ENCODE measurements at regions not wholly inside any gene's neighbourhood (a gene's known extent, or its start where the extent isn't known, plus 50 kb on each side); places are given as distances from the start of the nearest gene placed in this dataset.

- Mint-ChIP-seq H3K4me1 (ENCODE audit: unreplicated experiment) (no peaks in the 10 kb centered on the region), H3K27ac (ENCODE audit: unreplicated experiment) (no peak overlapping the region), H3K27me3 (ENCODE audit: unreplicated experiment) (no peaks in the 10 kb centered on the region), H3K4me3 (ENCODE audit: unreplicated experiment) (no peak overlapping the region), H3K36me3 (ENCODE audit: unreplicated experiment) (no peaks in the 10 kb centered on the region), H3K9me3 (ENCODE audit: unreplicated experiment) (peaks cover 6% of the 10 kb centered on the region)
- no peak for DNase-seq (ENCODE audit: extremely low spot score, unreplicated experiment)
- no peak for TF ChIP-seq CTCF (IDR thresholded peaks at IDR 0.05)
These were observed 1193.3 kb downstream of the FLRT2 start for GRCh38 chr14:86723254-86723624.

GRCh38 chr14:86722612-86723253, 1192.8 kb downstream of the FLRT2 start:
- Mint-ChIP-seq H3K27me3 (ENCODE audit: unreplicated experiment) (no peaks in the 10 kb centered on the region), H3K36me3 (ENCODE audit: unreplicated experiment) (no peaks in the 10 kb centered on the region), H3K9me3 (ENCODE audit: unreplicated experiment) (peaks cover 6% of the 10 kb centered on the region), H3K4me3 (ENCODE audit: unreplicated experiment) (no peak overlapping the region), H3K27ac (ENCODE audit: unreplicated experiment) (no peak overlapping the region), H3K4me1 (ENCODE audit: unreplicated experiment) (no peaks in the 10 kb centered on the region)
- no peak for TF ChIP-seq CTCF (IDR thresholded peaks at IDR 0.05)
- no peak for DNase-seq (ENCODE audit: extremely low spot score, unreplicated experiment)

- Mint-ChIP-seq H3K36me3 (ENCODE audit: unreplicated experiment) (no peaks in the 10 kb centered on the region), H3K9me3 (ENCODE audit: unreplicated experiment) (no peaks in the 10 kb centered on the region), H3K4me3 (ENCODE audit: unreplicated experiment) (no peak overlapping the region), H3K4me1 (ENCODE audit: unreplicated experiment) (no peaks in the 10 kb centered on the region), H3K27ac (ENCODE audit: unreplicated experiment) (no peak overlapping the region), H3K27me3 (ENCODE audit: unreplicated experiment) (peaks cover 8% of the 10 kb centered on the region)
- no peak for TF ChIP-seq CTCF (IDR thresholded peaks at IDR 0.05)
- DNase-seq (ENCODE audit: extremely low spot score, unreplicated experiment): no peak
These were observed 1184.6 kb downstream of the FLRT2 start for GRCh38 chr14:86714575-86714974.

GRCh38 chr14:86714153-86714552, 1184.2 kb downstream of the FLRT2 start:
- Mint-ChIP-seq H3K27ac (ENCODE audit: unreplicated experiment) (no peak overlapping the region), H3K9me3 (ENCODE audit: unreplicated experiment) (no peaks in the 10 kb centered on the region), H3K27me3 (ENCODE audit: unreplicated experiment) (peaks cover 8% of the 10 kb centered on the region), H3K4me1 (ENCODE audit: unreplicated experiment) (no peaks in the 10 kb centered on the region), H3K4me3 (ENCODE audit: unreplicated experiment) (no peak overlapping the region), H3K36me3 (ENCODE audit: unreplicated experiment) (no peaks in the 10 kb centered on the region)
- TF ChIP-seq CTCF (IDR thresholded peaks at IDR 0.05): no peak
- no peak for DNase-seq (ENCODE audit: extremely low spot score, unreplicated experiment)

- H3K4me1 Mint-ChIP-seq (ENCODE audit: unreplicated experiment): no peaks in the 10 kb centered on the region
These were observed 1182.8 kb downstream of the FLRT2 start for GRCh38 chr14:86712727-86713126.

More at GRCh38 chr14:86712727-86713126, 1182.8 kb downstream of the FLRT2 start:
- no peaks in the 10 kb centered on the region for H3K36me3 Mint-ChIP-seq (ENCODE audit: unreplicated experiment)
- H3K4me3 Mint-ChIP-seq (ENCODE audit: unreplicated experiment): no peak overlapping the region
- no peak for DNase-seq (ENCODE audit: extremely low spot score, unreplicated experiment)
- peaks cover 8% of the 10 kb centered on the region for H3K27me3 Mint-ChIP-seq (ENCODE audit: unreplicated experiment)
- no peak for TF ChIP-seq CTCF (IDR thresholded peaks at IDR 0.05)
- H3K9me3 Mint-ChIP-seq (ENCODE audit: unreplicated experiment): no peaks in the 10 kb centered on the region
- no peak overlapping the region for H3K27ac Mint-ChIP-seq (ENCODE audit: unreplicated experiment)

Measured in osteocyte (in vitro differentiated cells).